GM19025 (cell line): ENCODE measurements at regions not wholly inside any gene's neighbourhood (a gene's known extent, or its start where the extent isn't known, plus 50 kb on each side); places are given as distances from the start of the nearest gene placed in this dataset.

Source experiments
- ATAC-seq: cut with Tn5 transposase; IDR thresholded peaks from one replicate; pipeline ENCODE4 v1.9.1; 2021; ENCODE audit warnings: mild to moderate bottlenecking, low read depth, moderate library complexity; ENCODE audit not compliant: unreplicated experiment

- no peak for ATAC-seq
These were observed 808.8 kb upstream of the EEF2KMT start for GRCh38 chr16:5906351-5906750.

- ATAC-seq: no peak
These were observed 808.3 kb upstream of the EEF2KMT start for GRCh38 chr16:5905935-5906334.

- ATAC-seq: no peak
These were observed 806.2 kb upstream of the EEF2KMT start for GRCh38 chr16:5903832-5904231.

- no peak for ATAC-seq
These were observed 805.6 kb upstream of the EEF2KMT start for GRCh38 chr16:5903153-5903552.

GRCh38 chr16:5900046-5900445, 802.5 kb upstream of the EEF2KMT start:
- ATAC-seq: no peak

GRCh38 chr16:5895976-5896375, 798.4 kb upstream of the EEF2KMT start:
- ATAC-seq: no peak

GRCh38 chr16:5895137-5895536, 797.5 kb upstream of the EEF2KMT start:
- no peak for ATAC-seq

- ATAC-seq: no peak
These were observed 793.7 kb upstream of the EEF2KMT start for GRCh38 chr16:5891296-5891695.

GRCh38 chr16:5885521-5885920, 787.9 kb upstream of the EEF2KMT start:
- ATAC-seq: no peak

- no peak for ATAC-seq
These were observed 787.4 kb upstream of the EEF2KMT start for GRCh38 chr16:5884996-5885395.

GRCh38 chr16:5884339-5884738, 786.7 kb upstream of the EEF2KMT start:
- no peak for ATAC-seq

GRCh38 chr16:5882087-5882640, 784.6 kb upstream of the EEF2KMT start:
- ATAC-seq: no peak

GRCh38 chr16:5875416-5875815, 777.8 kb upstream of the EEF2KMT start:
- no peak for ATAC-seq

GRCh38 chr16:5874899-5875298, 777.3 kb upstream of the EEF2KMT start:
- no peak for ATAC-seq

- ATAC-seq: no peak
These were observed 775.6 kb upstream of the EEF2KMT start for GRCh38 chr16:5873221-5873620.

- no peak for ATAC-seq
These were observed 773.5 kb upstream of the EEF2KMT start for GRCh38 chr16:5870886-5871691.

- ATAC-seq: no peak
These were observed 769.7 kb upstream of the EEF2KMT start for GRCh38 chr16:5867250-5867649.

GRCh38 chr16:5865236-5865635, 767.6 kb upstream of the EEF2KMT start:
- no peak for ATAC-seq

GRCh38 chr16:5863071-5863606, 765.5 kb upstream of the EEF2KMT start:
- ATAC-seq: no peak

- no peak for ATAC-seq
These were observed 764.7 kb upstream of the EEF2KMT start for GRCh38 chr16:5862103-5862840.

GRCh38 chr16:5861241-5861640, 763.6 kb upstream of the EEF2KMT start:
- ATAC-seq: no peak
